ENCODE measurements at regions not wholly inside any gene's neighbourhood (a gene's known extent, or its start where the extent isn't known, plus 50 kb on each side); places are given as distances from the start of the nearest gene placed in this dataset.

- in situ Hi-C loops (cut with HindIII; ENCODE audit: low pct_unique_long_range_greater_than_20kb, low sequenced_read_pairs): no loop called here
- TF ChIP-seq JUND (IDR thresholded peaks at IDR 0.05; ENCODE audit: low read depth): no peak
- DNase-seq (ENCODE audit: low read depth in 1 of 2, low spot score in 1 of 2): no peak
Measured at GRCh38 chr5:116389601-116390000, 185.0 kb downstream of the SEMA6A start.

- in situ Hi-C loops (cut with HindIII; ENCODE audit: low pct_unique_long_range_greater_than_20kb, low sequenced_read_pairs): no loop called here
- no peak for TF ChIP-seq JUND (IDR thresholded peaks at IDR 0.05; ENCODE audit: low read depth)
- DNase-seq (ENCODE audit: low read depth in 1 of 2, low spot score in 1 of 2): no peak
Measured at GRCh38 chr5:116388564-116389258, 185.9 kb downstream of the SEMA6A start.

GRCh38 chr5:116387738-116388137, 186.9 kb downstream of the SEMA6A start:
- in situ Hi-C loops (cut with HindIII; ENCODE audit: low pct_unique_long_range_greater_than_20kb, low sequenced_read_pairs): no loop called here
- no peak for DNase-seq (ENCODE audit: low read depth in 1 of 2, low spot score in 1 of 2)
- no peak for TF ChIP-seq JUND (IDR thresholded peaks at IDR 0.05; ENCODE audit: low read depth)

- no peak for DNase-seq (ENCODE audit: low read depth in 1 of 2, low spot score in 1 of 2)
- no peak for TF ChIP-seq JUND (IDR thresholded peaks at IDR 0.05; ENCODE audit: low read depth)
- in situ Hi-C loops (cut with HindIII; ENCODE audit: low pct_unique_long_range_greater_than_20kb, low sequenced_read_pairs): no loop called here
Measured at GRCh38 chr5:116386633-116387032, 188.0 kb downstream of the SEMA6A start.

- DNase-seq (ENCODE audit: low read depth in 1 of 2, low spot score in 1 of 2): no peak
- no peak for TF ChIP-seq JUND (IDR thresholded peaks at IDR 0.05; ENCODE audit: low read depth)
- in situ Hi-C loops (cut with HindIII; ENCODE audit: low pct_unique_long_range_greater_than_20kb, low sequenced_read_pairs): no loop called here
Measured at GRCh38 chr5:116382874-116383266, 191.8 kb downstream of the SEMA6A start.

- TF ChIP-seq JUND (IDR thresholded peaks at IDR 0.05; ENCODE audit: low read depth): no peak
- in situ Hi-C loops (cut with HindIII; ENCODE audit: low pct_unique_long_range_greater_than_20kb, low sequenced_read_pairs): no loop called here
- DNase-seq (ENCODE audit: low read depth in 1 of 2, low spot score in 1 of 2): no peak
Measured at GRCh38 chr5:116382032-116382873, 192.4 kb downstream of the SEMA6A start.

GRCh38 chr5:116381201-116381600, 193.4 kb downstream of the SEMA6A start:
- DNase-seq (ENCODE audit: low read depth in 1 of 2, low spot score in 1 of 2): no peak
- no peak for TF ChIP-seq JUND (IDR thresholded peaks at IDR 0.05; ENCODE audit: low read depth)
- in situ Hi-C loops (cut with HindIII; ENCODE audit: low pct_unique_long_range_greater_than_20kb, low sequenced_read_pairs): no loop called here

- in situ Hi-C loops (cut with HindIII; ENCODE audit: low pct_unique_long_range_greater_than_20kb, low sequenced_read_pairs): no loop called here
- no peak for DNase-seq (ENCODE audit: low read depth in 1 of 2, low spot score in 1 of 2)
- TF ChIP-seq JUND (IDR thresholded peaks at IDR 0.05; ENCODE audit: low read depth): no peak
Measured at GRCh38 chr5:116380621-116381020, 194.0 kb downstream of the SEMA6A start.

- TF ChIP-seq JUND (IDR thresholded peaks at IDR 0.05; ENCODE audit: low read depth): no peak
- in situ Hi-C loops (cut with HindIII; ENCODE audit: low pct_unique_long_range_greater_than_20kb, low sequenced_read_pairs): no loop called here
- no peak for DNase-seq (ENCODE audit: low read depth in 1 of 2, low spot score in 1 of 2)
Measured at GRCh38 chr5:116379306-116379705, 195.3 kb downstream of the SEMA6A start.

GRCh38 chr5:116378777-116379121, 195.9 kb downstream of the SEMA6A start:
- no peak for TF ChIP-seq JUND (IDR thresholded peaks at IDR 0.05; ENCODE audit: low read depth)
- DNase-seq (ENCODE audit: low read depth in 1 of 2, low spot score in 1 of 2): no peak
- in situ Hi-C loops (cut with HindIII; ENCODE audit: low pct_unique_long_range_greater_than_20kb, low sequenced_read_pairs): no loop called here

GRCh38 chr5:116378007-116378776, 196.4 kb downstream of the SEMA6A start:
- DNase-seq (ENCODE audit: low read depth in 1 of 2, low spot score in 1 of 2): no peak
- in situ Hi-C loops (cut with HindIII; ENCODE audit: low pct_unique_long_range_greater_than_20kb, low sequenced_read_pairs): no loop called here
- TF ChIP-seq JUND (IDR thresholded peaks at IDR 0.05; ENCODE audit: low read depth): no peak

GRCh38 chr5:116377276-116378006, 197.2 kb downstream of the SEMA6A start:
- no peak for TF ChIP-seq JUND (IDR thresholded peaks at IDR 0.05; ENCODE audit: low read depth)
- in situ Hi-C loops (cut with HindIII; ENCODE audit: low pct_unique_long_range_greater_than_20kb, low sequenced_read_pairs): no loop called here
- no peak for DNase-seq (ENCODE audit: low read depth in 1 of 2, low spot score in 1 of 2)

Measured in T47D (cell line).